BJ (cell line): ENCODE measurements at regions not wholly inside any gene's neighbourhood (a gene's known extent, or its start where the extent isn't known, plus 50 kb on each side); places are given as distances from the start of the nearest gene placed in this dataset.

ENCODE experiments used
- CTCF ChIA-PET: fragments of 350-600 bp; formaldehyde crosslinking; extraction: SDS; loops from one replicate; lab custom pipeline; 2021; ENCODE audit warnings: antibody characterized with exemption, inconsistent platforms; lab: Yijun Ruan, JAX
- POLR2A ChIA-PET: fragments of 300-600 bp; sonication (Branson Sonifier 250); formaldehyde crosslinking; extraction: SDS; loops from one replicate; lab custom pipeline; 2021; ENCODE audit warnings: antibody characterized with exemption; lab: Charles Lee
- DNase-seq: peaks from one replicate; pipeline ENCODE4 v3.0.0-alpha.2; 2011; ENCODE audit warnings: low read depth
- H3K27me3 ChIP-seq: 2 replicates; pipeline ENCODE4 v1.6.0; 2011; ENCODE audit warnings: low read length; ENCODE audit not compliant: control insufficient read depth, insufficient read depth
- H3K36me3 ChIP-seq: 2 replicates; pipeline ENCODE4 v1.5.1; 2011; ENCODE audit warnings: low read length; ENCODE audit not compliant: control insufficient read depth, insufficient read depth
- H3K4me3 ChIP-seq: 2 replicates; pipeline ENCODE4 v1.5.1; 2011; ENCODE audit warnings: low read depth, mild to moderate bottlenecking, control low read depth, low read length
- TF ChIP-seq, protein P1 (sequence below): IDR thresholded peaks from 2 replicates; pipeline ENCODE4 v1.5.1; 2011; ENCODE audit warnings: low read depth, mild to moderate bottlenecking, control low read depth, inconsistent platforms, low read length, moderate library complexity; ENCODE audit not compliant: insufficient read depth

DNA sequence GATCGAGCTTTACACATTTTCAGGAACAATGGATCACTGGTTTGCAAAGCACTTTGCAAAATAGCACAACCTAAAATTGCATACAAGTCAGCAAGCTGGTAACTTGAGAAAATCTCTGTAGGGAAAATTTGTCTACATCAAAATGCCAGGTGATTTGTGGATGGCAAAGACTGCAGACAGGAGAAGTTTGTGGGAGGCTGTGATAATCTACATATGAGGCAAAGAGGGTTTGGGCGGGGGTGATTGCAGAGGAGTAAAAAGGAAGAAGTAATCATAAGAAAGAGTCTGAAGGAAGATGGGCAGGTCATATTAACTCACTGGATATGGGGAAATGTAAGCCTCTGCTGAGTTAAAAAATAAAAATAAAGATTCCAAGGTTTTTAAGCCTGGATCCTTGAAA is 166.3 kb upstream of the STXBP5 start:
- H3K36me3 ChIP-seq, result no peaks in the 10 kb centered on the region
- CTCF ChIA-PET, result no interaction called here
- H3K4me3 ChIP-seq, result no peak overlapping the region

GRCh38 chr6:147040121-147040910 is 163.9 kb upstream of the STXBP5 start:
- peak; percentile 40 for DNase-seq
- no peak overlapping the region for H3K4me3 ChIP-seq
- no peaks in the 10 kb centered on the region for H3K36me3 ChIP-seq
- POLR2A ChIA-PET, result no interaction called here
- CTCF ChIA-PET, result interaction anchor here (0.6 kb wide), 1 partner anchor 1757 kb away, joined by 3 read pairs; no protein-coding TSS in a partner anchor
- TF ChIP-seq, protein P1, sequence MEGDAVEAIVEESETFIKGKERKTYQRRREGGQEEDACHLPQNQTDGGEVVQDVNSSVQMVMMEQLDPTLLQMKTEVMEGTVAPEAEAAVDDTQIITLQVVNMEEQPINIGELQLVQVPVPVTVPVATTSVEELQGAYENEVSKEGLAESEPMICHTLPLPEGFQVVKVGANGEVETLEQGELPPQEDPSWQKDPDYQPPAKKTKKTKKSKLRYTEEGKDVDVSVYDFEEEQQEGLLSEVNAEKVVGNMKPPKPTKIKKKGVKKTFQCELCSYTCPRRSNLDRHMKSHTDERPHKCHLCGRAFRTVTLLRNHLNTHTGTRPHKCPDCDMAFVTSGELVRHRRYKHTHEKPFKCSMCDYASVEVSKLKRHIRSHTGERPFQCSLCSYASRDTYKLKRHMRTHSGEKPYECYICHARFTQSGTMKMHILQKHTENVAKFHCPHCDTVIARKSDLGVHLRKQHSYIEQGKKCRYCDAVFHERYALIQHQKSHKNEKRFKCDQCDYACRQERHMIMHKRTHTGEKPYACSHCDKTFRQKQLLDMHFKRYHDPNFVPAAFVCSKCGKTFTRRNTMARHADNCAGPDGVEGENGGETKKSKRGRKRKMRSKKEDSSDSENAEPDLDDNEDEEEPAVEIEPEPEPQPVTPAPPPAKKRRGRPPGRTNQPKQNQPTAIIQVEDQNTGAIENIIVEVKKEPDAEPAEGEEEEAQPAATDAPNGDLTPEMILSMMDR, result no peak
- no peaks in the 10 kb centered on the region for H3K27me3 ChIP-seq

More for the DNA sequence above, 166.3 kb upstream of the STXBP5 start:
- TF ChIP-seq, protein P1, result no peak
- H3K27me3 ChIP-seq, result no peaks in the 10 kb centered on the region
- DNase-seq, result no peak
- POLR2A ChIA-PET, result no interaction called here

- TF ChIP-seq, protein P1, result no peak
- POLR2A ChIA-PET, result no interaction called here
- Histone ChIP-seq H3K27me3 (no peaks in the 10 kb centered on the region), H3K36me3 (no peaks in the 10 kb centered on the region), H3K4me3 (no peak overlapping the region)
- CTCF ChIA-PET, result interaction anchor here (0.9 kb wide), 1 partner anchor 13 kb away, joined by 3 read pairs; no protein-coding TSS in a partner anchor
- DNase-seq, result no peak
These were observed 161.5 kb upstream of the STXBP5 start for GRCh38 chr6:147042679-147043078.

- POLR2A ChIA-PET, result no interaction called here
- Histone ChIP-seq H3K27me3 (no peaks in the 10 kb centered on the region), H3K36me3 (no peaks in the 10 kb centered on the region), H3K4me3 (no peak overlapping the region)
- CTCF ChIA-PET, result interaction anchor here (1.0 kb wide), 1 partner anchor 11 kb away, joined by 3 read pairs; no protein-coding TSS in a partner anchor
- TF ChIP-seq, protein P1, result no peak
- no peak for DNase-seq
These were observed 160.2 kb upstream of the STXBP5 start for GRCh38 chr6:147043994-147044477.

DNA sequence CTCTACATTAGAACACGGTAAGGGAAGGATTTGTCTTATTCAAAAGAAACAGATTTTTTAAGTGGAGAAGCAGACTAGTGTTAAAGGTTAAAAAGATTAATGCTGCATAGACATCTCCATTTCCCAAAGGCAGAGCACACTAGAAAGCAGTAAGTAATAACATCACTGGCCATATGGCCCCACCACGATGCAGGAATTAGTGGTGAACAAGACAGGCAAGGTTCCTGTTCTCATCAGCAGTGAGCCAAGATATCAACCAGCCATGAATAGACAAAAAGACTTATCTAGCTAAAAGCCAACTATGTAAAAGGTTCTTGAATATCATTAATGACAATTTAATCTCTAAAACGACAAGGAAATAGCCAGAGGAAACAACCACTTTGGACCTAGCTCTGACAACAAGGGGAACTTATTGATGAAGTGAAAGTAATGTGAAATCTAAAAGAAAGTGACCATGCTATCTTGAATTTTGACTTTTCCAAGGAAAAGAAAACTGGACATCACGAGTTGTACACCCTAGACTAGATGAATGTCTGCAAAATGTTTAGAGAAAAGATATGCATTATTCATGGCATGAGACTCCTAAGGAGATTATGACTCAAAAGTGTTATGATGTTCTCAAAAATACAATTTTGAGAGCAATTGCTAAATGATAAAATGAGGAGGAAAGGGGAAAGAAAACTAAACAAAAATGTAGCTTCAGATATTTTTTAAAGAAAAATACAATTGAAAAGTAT is 157.9 kb upstream of the STXBP5 start:
- TF ChIP-seq, protein P1, result no peak
- CTCF ChIA-PET, result interaction anchor here (1.0 to 3.1 kb wide), 2 partner anchors 11 to 12 kb away, joined by 3 to 15 read pairs; no protein-coding TSS in a partner anchor
- POLR2A ChIA-PET, result no interaction called here
- DNase-seq, result no peak
- no peaks in the 10 kb centered on the region for H3K36me3 ChIP-seq
- H3K4me3 ChIP-seq, result no peak overlapping the region
- no peaks in the 10 kb centered on the region for H3K27me3 ChIP-seq
